D721Med (cell line): ENCODE measurements at regions not wholly inside any gene's neighbourhood (a gene's known extent, or its start where the extent isn't known, plus 50 kb on each side); places are given as distances from the start of the nearest gene placed in this dataset.
A peak's percentile ranks its signal among the peaks of the same experiment; 100 is the strongest.

Experiments used
- DNase-seq: peaks from one replicate; pipeline ENCODE4 v3.0.0; 2011; ENCODE audit warnings: low spot score; ENCODE audit not compliant: insufficient read length
- FAIRE-seq: peaks from 2 replicates; lab custom pipeline; 2011; peaks lifted over from hg19 to GRCh38; lab: Jason Lieb, UNC
- CTCF ChIP-seq: IDR thresholded peaks from 2 replicates; pipeline ENCODE4 v1.5.1; 2012; ENCODE audit warnings: mild to moderate bottlenecking, control low read depth; ENCODE audit not compliant: insufficient read depth; ENCODE audit errors: missing control alignments

- DNase-seq = no peak
- no peak for TF ChIP-seq CTCF
- no peak for FAIRE-seq
Measured at GRCh38 chr18:34977838-34978532, 63.2 kb upstream of the MAPRE2 start.

- FAIRE-seq (peak; percentile 35), DNase-seq (no peak)
Measured at GRCh38 chr18:34978533-34978893, 62.7 kb upstream of the MAPRE2 start.

GRCh38 chr18:34978953-34979608 lies 62.1 kb upstream of the MAPRE2 start:
- FAIRE-seq (peak; percentile 68), DNase-seq (no peak)
- TF ChIP-seq CTCF = no peak

More at GRCh38 chr18:34978533-34978893, 62.7 kb upstream of the MAPRE2 start:
- no peak for TF ChIP-seq CTCF

- TF ChIP-seq CTCF = no peak
- no peak for DNase-seq
- FAIRE-seq = peak; percentile 70
Measured at GRCh38 chr18:34981487-34981886, 59.7 kb upstream of the MAPRE2 start.

- FAIRE-seq = peak; percentile 66
- TF ChIP-seq CTCF = no peak
- no peak for DNase-seq
Measured at GRCh38 chr18:34985963-34986362, 55.2 kb upstream of the MAPRE2 start.

GRCh38 chr18:34990597-34990996 lies 50.6 kb upstream of the MAPRE2 start:
- DNase-seq (no peak), FAIRE-seq (no peak)
- TF ChIP-seq CTCF = no peak

GRCh38 chr18:34991152-34991551 lies 50.1 kb upstream of the MAPRE2 start:
- no peak for FAIRE-seq
- no peak for TF ChIP-seq CTCF
- no peak for DNase-seq
